ENCODE measurements at regions not wholly inside any gene's neighbourhood (a gene's known extent, or its start where the extent isn't known, plus 50 kb on each side); places are given as distances from the start of the nearest gene placed in this dataset.

DNA sequence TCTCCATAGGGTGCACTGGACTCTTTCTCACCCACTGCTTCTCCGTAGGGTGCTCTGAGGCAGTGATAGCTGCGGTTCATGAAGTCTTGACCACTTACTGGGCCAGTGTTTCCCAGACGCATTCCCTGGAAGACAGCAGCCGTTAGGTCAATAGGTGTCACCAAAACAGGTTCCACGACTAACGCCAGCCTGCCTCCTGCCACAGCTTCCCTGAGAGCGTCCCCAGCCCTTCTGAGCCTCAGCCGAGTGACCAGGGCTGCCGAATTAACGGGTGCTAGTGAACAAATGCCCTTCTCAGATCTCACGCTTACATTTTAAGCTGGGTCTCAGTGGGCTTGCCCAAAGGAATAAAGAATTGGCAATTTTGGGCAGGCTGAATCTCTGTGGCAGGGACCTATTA lies 188.7 kb upstream of the TNRC6C start:
- no peak overlapping the region for H3K4me3 ChIP-seq (ENCODE audit: low read length)
- no peaks in the 10 kb centered on the region for H3K36me3 ChIP-seq (ENCODE audit: control insufficient read depth, insufficient read depth, low read length)
- DNase-seq (ENCODE audit: low read depth, low spot score) = no peak
- H3K27me3 ChIP-seq (ENCODE audit: control insufficient read depth, insufficient read depth, low read length) = no peaks in the 10 kb centered on the region
- H3K9me3 ChIP-seq (ENCODE audit: control insufficient read depth, insufficient read depth, low read length) = no peaks in the 10 kb centered on the region
- no CpG with 5 or more reads among the region's 11 CpGs for WGBS (ENCODE audit: insufficient coverage, insufficient read length)
- peaks cover 3% of the 10 kb centered on the region for H3K4me1 ChIP-seq (ENCODE audit: control insufficient read depth, insufficient read depth, low read length)
- H3K27ac ChIP-seq (ENCODE audit: low read length) = no peak overlapping the region

DNA sequence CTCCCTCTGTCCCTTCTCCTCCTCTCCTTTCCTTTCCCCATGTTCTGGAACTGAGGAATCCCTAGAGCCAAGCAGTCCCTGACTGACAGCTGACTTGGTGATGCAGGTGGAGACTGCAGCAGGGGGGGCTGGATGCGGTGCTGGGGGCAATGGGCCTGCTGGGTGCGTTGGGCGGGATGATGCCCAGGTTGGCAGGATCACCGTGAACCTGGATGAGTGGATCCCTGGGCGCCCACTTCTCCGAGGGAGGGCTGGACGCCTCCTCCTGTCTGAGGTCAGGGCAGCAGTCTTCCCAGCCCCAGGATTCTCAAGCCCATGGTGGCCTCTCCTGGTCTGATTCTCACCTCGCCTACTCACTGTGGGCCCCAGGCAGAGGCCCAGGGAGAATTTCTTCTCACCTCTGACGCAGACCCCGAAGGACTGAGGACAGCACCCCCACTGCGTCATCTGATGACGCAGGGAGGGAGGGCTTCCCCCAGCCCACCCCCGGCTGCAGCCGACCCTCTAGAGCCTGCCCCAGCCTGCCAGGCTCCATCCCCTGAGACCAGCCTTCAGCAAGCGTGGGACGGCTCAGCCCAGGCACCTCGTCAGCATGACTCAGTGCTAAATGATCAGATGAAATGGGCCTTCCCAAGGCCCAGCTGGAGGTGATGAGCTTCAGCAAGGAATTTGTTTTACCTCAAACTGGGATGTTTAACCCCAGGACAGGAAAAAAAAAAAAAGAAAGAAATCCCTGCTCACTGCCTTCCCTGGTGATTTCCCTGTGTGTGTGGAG lies 188.0 kb upstream of the TNRC6C start:
- WGBS (ENCODE audit: insufficient coverage, insufficient read length) = no CpG with 5 or more reads among the region's 17 CpGs
- DNase-seq (ENCODE audit: low read depth, low spot score) = no peak
- H3K36me3 ChIP-seq (ENCODE audit: control insufficient read depth, insufficient read depth, low read length) = no peaks in the 10 kb centered on the region
- H3K4me1 ChIP-seq (ENCODE audit: control insufficient read depth, insufficient read depth, low read length) = peaks cover 3% of the 10 kb centered on the region
- H3K27ac ChIP-seq (ENCODE audit: low read length) = no peak overlapping the region
- no peaks in the 10 kb centered on the region for H3K9me3 ChIP-seq (ENCODE audit: control insufficient read depth, insufficient read depth, low read length)
- H3K27me3 ChIP-seq (ENCODE audit: control insufficient read depth, insufficient read depth, low read length) = no peaks in the 10 kb centered on the region
- H3K4me3 ChIP-seq (ENCODE audit: low read length) = no peak overlapping the region

DNA sequence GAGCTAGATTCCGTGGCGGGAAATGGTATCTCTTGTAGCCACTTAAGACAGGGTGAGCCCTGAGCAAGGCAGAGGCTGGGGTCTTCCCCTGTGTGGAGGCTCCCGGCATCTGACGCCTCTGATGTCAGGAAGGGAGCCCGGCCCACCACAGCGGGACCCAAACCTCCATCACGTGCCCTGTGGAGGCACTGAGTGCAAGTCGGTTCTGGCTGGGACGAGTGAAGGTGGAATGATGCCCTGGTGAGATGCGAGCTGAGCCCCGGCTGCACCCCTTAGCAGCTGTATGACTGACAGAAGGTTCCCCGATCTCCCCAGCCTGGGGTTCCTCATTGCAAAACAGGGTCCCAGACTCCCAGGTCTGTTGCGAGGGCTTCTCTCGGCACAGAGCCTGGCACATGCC lies 187.4 kb upstream of the TNRC6C start:
- no CpG with 5 or more reads among the region's 14 CpGs for WGBS (ENCODE audit: insufficient coverage, insufficient read length)
- H3K27ac ChIP-seq (ENCODE audit: low read length) = no peak overlapping the region
- H3K4me3 ChIP-seq (ENCODE audit: low read length) = no peak overlapping the region
- DNase-seq (ENCODE audit: low read depth, low spot score) = no peak
- no peaks in the 10 kb centered on the region for H3K36me3 ChIP-seq (ENCODE audit: control insufficient read depth, insufficient read depth, low read length)
- peaks cover 3% of the 10 kb centered on the region for H3K4me1 ChIP-seq (ENCODE audit: control insufficient read depth, insufficient read depth, low read length)
- H3K9me3 ChIP-seq (ENCODE audit: control insufficient read depth, insufficient read depth, low read length) = no peaks in the 10 kb centered on the region
- no peaks in the 10 kb centered on the region for H3K27me3 ChIP-seq (ENCODE audit: control insufficient read depth, insufficient read depth, low read length)

DNA sequence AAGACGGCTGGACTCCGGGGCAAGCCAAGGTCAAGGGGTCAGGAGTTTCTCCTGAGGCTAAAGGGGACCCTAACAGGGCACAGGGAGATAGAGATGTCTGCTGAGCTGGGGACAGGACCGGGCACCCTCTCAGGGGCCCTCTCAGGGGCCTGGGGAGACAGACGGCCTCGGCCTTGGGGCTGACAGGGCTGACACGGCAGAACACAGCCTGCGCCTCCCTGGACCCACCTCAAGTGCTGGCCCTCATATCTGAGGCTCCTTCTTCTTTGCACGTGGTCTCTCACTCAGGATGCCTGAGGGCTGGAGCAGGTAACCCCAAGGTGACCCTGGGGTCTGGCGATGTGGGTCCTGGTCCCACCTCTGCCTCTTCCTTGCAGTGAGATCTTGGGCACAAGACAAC lies 186.9 kb upstream of the TNRC6C start:
- Histone ChIP-seq H3K9me3 (ENCODE audit: control insufficient read depth, insufficient read depth, low read length) (no peaks in the 10 kb centered on the region), H3K4me3 (ENCODE audit: low read length) (no peak overlapping the region), H3K27ac (ENCODE audit: low read length) (no peak overlapping the region), H3K4me1 (ENCODE audit: control insufficient read depth, insufficient read depth, low read length) (peaks cover 3% of the 10 kb centered on the region), H3K36me3 (ENCODE audit: control insufficient read depth, insufficient read depth, low read length) (no peaks in the 10 kb centered on the region), H3K27me3 (ENCODE audit: control insufficient read depth, insufficient read depth, low read length) (no peaks in the 10 kb centered on the region)
- DNase-seq (ENCODE audit: low read depth, low spot score) = no peak
- no CpG with 5 or more reads among the region's 9 CpGs for WGBS (ENCODE audit: insufficient coverage, insufficient read length)

DNA sequence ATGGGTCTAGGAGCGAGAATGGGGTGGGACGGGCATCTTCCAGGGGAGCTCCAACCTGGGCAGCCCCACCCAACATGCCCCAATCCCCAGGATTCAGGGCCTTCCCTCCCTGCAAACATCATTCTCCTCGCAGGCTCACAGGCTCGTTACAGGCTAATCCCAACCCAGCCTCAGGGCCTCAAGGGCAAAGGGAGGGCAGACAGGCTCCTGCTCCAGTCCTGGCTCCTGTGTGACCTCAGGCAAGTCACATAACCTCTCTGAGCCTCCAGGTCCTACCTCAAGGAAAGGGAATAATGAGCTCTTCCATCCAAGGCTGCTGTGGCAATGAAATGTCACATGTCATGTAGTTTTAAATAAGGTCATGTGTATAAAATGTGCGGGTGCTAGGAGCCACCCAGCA lies 186.5 kb upstream of the TNRC6C start:
- no peak for DNase-seq (ENCODE audit: low read depth, low spot score)
- no peaks in the 10 kb centered on the region for H3K36me3 ChIP-seq (ENCODE audit: control insufficient read depth, insufficient read depth, low read length)
- H3K4me3 ChIP-seq (ENCODE audit: low read length) = no peak overlapping the region
- H3K27me3 ChIP-seq (ENCODE audit: control insufficient read depth, insufficient read depth, low read length) = no peaks in the 10 kb centered on the region
- peaks cover 3% of the 10 kb centered on the region for H3K4me1 ChIP-seq (ENCODE audit: control insufficient read depth, insufficient read depth, low read length)
- no CpG with 5 or more reads among the region's 5 CpGs for WGBS (ENCODE audit: insufficient coverage, insufficient read length)
- H3K27ac ChIP-seq (ENCODE audit: low read length) = no peak overlapping the region
- H3K9me3 ChIP-seq (ENCODE audit: control insufficient read depth, insufficient read depth, low read length) = no peaks in the 10 kb centered on the region

DNA sequence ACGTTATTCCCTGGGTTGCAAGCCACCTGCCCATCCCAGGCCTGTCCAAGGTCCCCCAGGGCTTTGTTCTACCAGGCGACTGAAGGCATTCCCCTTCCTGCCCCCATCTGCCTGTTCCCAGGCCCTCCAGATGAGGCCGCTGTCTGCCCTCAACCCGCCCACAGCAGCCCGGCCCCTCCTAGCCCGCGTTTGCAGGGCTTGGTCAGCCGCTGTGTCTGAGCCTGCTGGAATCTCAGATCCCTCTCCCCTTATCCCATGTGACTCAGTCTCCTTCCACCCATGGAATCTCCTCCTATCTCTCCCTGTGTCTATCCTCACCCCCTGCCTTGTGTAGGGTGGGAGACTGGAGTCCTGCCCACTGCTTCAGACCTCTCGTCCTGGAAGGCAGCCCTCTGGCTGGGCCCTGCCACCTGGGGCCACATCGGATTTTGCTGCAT lies 186.0 kb upstream of the TNRC6C start:
- H3K27ac ChIP-seq (ENCODE audit: low read length) = no peak overlapping the region
- no peak overlapping the region for H3K4me3 ChIP-seq (ENCODE audit: low read length)
- no CpG with 5 or more reads among the region's 10 CpGs for WGBS (ENCODE audit: insufficient coverage, insufficient read length)
- H3K4me1 ChIP-seq (ENCODE audit: control insufficient read depth, insufficient read depth, low read length) = peaks cover 3% of the 10 kb centered on the region
- no peaks in the 10 kb centered on the region for H3K27me3 ChIP-seq (ENCODE audit: control insufficient read depth, insufficient read depth, low read length)
- H3K36me3 ChIP-seq (ENCODE audit: control insufficient read depth, insufficient read depth, low read length) = no peaks in the 10 kb centered on the region
- no peaks in the 10 kb centered on the region for H3K9me3 ChIP-seq (ENCODE audit: control insufficient read depth, insufficient read depth, low read length)
- DNase-seq (ENCODE audit: low read depth, low spot score) = peak; percentile 70

DNA sequence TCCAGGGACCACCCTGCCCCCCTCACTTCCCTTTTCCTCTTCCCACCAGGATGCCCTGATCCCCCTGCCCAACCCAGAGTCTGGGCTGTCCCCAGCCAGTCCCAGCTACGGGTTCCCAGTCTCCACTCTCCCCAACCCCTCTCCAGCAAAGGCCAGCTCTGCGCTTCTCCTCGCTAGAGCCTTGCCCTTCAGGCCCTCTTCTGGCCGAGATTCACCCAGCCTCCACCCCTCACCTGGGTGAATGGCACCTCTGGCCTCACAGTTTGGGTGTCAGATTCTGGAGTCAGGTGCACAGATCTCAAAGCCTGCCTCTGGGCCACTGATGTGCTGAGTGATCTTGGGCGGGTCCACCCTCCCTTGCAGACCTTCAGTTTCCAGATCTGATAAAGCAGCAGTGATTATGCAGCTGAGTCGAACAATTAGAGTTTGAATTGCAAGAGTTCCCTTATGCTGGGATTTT lies 185.6 kb upstream of the TNRC6C start:
- WGBS (ENCODE audit: insufficient coverage, insufficient read length) = no CpG with 5 or more reads among the region's 6 CpGs
- H3K27ac ChIP-seq (ENCODE audit: low read length) = no peak overlapping the region
- H3K27me3 ChIP-seq (ENCODE audit: control insufficient read depth, insufficient read depth, low read length) = no peaks in the 10 kb centered on the region
- DNase-seq (ENCODE audit: low read depth, low spot score) = no peak
- no peak overlapping the region for H3K4me3 ChIP-seq (ENCODE audit: low read length)
- H3K36me3 ChIP-seq (ENCODE audit: control insufficient read depth, insufficient read depth, low read length) = no peaks in the 10 kb centered on the region
- peaks cover 3% of the 10 kb centered on the region for H3K4me1 ChIP-seq (ENCODE audit: control insufficient read depth, insufficient read depth, low read length)
- H3K9me3 ChIP-seq (ENCODE audit: control insufficient read depth, insufficient read depth, low read length) = no peaks in the 10 kb centered on the region

DNA sequence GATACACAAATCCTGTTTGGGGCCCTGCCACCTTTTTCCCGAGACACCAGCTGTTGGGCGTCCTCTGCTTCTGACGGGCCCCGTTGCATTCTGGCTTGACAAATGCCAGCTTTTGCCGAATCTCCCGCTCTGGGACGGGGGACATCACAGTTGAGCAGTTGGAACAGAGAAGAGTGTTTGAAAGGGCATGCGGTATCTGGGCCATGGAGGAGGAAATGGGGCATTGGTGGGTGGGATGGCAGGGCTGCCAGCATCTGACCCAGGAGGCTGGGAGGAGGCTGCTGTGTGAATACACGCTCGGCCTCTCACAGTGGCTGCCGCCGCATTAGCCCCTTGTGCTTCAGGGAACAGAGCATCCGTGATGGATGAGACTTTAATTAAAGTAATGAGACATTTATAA lies 184.3 kb upstream of the TNRC6C start:
- WGBS (ENCODE audit: insufficient coverage, insufficient read length) = no CpG with 5 or more reads among the region's 13 CpGs
- no peak for DNase-seq (ENCODE audit: low read depth, low spot score)
- H3K36me3 ChIP-seq (ENCODE audit: control insufficient read depth, insufficient read depth, low read length) = no peaks in the 10 kb centered on the region
- H3K4me3 ChIP-seq (ENCODE audit: low read length) = no peak overlapping the region
- H3K27ac ChIP-seq (ENCODE audit: low read length) = no peak overlapping the region
- no peaks in the 10 kb centered on the region for H3K9me3 ChIP-seq (ENCODE audit: control insufficient read depth, insufficient read depth, low read length)
- H3K4me1 ChIP-seq (ENCODE audit: control insufficient read depth, insufficient read depth, low read length) = peaks cover 3% of the 10 kb centered on the region
- H3K27me3 ChIP-seq (ENCODE audit: control insufficient read depth, insufficient read depth, low read length) = no peaks in the 10 kb centered on the region

DNA sequence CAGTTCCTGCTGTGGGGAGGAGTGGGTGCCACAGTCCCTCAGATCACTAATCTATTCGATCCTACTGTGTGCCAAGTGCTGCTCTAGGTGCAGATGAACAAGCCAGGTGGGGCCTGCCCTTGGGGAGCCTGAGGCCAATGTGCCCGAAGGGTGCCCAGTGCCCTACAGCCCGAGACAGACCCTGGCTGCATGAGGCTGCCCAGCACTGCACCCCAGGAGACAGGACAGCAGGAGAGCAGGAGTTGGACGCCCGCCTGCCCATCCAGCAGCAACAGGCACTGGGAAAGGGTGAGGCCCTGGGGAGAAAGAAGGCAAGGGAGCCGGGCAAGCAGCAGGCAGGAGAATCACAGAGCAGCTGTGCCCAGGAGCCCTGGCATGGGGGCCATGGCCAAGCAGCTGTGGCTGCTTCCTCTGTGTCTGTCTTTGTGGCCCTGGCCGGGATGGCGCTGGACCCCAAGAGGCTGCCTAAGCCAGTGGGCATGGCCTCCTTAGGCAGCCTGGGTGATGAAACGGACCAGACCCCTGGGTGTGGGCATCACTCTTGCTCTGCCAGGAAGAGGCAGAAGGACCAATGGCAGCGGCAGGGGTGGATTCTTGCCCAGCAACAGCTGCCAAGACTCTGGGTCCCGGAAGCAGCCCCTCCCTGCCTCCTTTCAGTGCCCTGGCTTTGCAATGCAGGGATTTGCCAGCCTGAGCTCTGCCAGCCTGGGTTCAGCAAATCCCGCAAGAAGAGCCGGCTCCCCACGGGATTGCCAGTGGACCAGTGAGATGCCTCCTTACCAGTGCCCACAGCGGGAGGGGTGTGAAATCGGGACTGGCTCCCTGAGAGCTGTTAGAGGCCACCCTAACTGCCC lies 179.6 kb upstream of the TNRC6C start:
- Histone ChIP-seq H3K9me3 (ENCODE audit: control insufficient read depth, insufficient read depth, low read length) (no peaks in the 10 kb centered on the region), H3K27ac (ENCODE audit: low read length) (no peak overlapping the region), H3K36me3 (ENCODE audit: control insufficient read depth, insufficient read depth, low read length) (no peaks in the 10 kb centered on the region; the same call in 1 of the 2 replicates), H3K27me3 (ENCODE audit: control insufficient read depth, insufficient read depth, low read length) (peaks cover 10% of the 10 kb centered on the region; the same call in 1 of the 2 replicates), H3K4me1 (ENCODE audit: control insufficient read depth, insufficient read depth, low read length) (peaks cover 6% of the 10 kb centered on the region; the same call in 1 of the 2 replicates), H3K4me3 (ENCODE audit: low read length) (no peak overlapping the region)
- DNase-seq (ENCODE audit: low read depth, low spot score) = no peak
- no CpG with 5 or more reads among the region's 16 CpGs for WGBS (ENCODE audit: insufficient coverage, insufficient read length)

DNA sequence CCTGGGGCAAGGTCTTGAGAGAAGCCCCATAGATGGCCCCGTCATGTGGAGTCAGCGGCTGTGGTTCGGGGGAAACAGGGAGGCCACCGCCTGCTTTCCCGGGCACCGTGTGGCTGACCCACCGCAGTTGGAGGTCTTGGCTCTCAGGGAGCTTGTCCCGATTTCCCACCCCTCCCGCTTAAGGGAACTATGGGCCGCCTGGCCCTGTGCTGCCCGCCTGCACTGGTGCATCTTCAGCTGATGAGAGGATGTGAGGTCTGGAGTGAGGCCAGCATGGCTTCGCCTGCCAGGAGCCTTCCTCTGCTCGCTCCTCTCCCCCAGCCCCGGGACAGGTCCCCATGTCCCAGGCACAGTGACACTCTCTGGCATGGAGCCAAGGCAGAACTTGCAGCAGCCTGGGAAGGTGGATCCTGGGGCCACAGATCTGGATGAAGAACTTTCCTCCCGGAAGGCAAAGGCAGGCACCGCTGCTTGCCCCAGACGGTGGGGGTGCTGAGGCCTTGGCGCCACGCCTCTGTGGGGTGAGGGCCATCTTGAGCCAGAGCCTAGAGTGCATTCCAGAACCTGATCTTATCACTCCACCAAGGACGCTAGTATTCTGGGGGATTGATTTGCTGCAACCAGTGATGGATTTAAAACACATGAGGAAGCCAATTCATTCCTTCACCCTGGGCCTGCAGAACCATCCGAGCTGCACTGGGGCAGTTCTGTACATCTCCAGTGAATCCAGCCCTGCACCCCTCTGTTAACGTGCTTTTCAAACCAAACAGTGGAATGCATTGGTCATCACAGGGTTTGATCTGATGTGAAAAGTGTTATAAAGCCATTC lies 178.6 kb upstream of the TNRC6C start:
- H3K4me1 ChIP-seq (ENCODE audit: control insufficient read depth, insufficient read depth, low read length) = peaks cover 6% of the 10 kb centered on the region; the same call in 1 of the 2 replicates
- H3K36me3 ChIP-seq (ENCODE audit: control insufficient read depth, insufficient read depth, low read length) = no peaks in the 10 kb centered on the region; the same call in 1 of the 2 replicates
- H3K27me3 ChIP-seq (ENCODE audit: control insufficient read depth, insufficient read depth, low read length) = peaks cover 20% of the 10 kb centered on the region
- no peak for DNase-seq (ENCODE audit: low read depth, low spot score)
- no peak overlapping the region for H3K4me3 ChIP-seq (ENCODE audit: low read length)
- no peaks in the 10 kb centered on the region for H3K9me3 ChIP-seq (ENCODE audit: control insufficient read depth, insufficient read depth, low read length)
- WGBS (ENCODE audit: insufficient coverage, insufficient read length) = no CpG with 5 or more reads among the region's 22 CpGs
- H3K27ac ChIP-seq (ENCODE audit: low read length) = no peak overlapping the region

Data from iPS DF 6.9 (cell line).